ENCODE measurements at regions not wholly inside any gene's neighbourhood (a gene's known extent, or its start where the extent isn't known, plus 50 kb on each side); places are given as distances from the start of the nearest gene placed in this dataset.

DNA sequence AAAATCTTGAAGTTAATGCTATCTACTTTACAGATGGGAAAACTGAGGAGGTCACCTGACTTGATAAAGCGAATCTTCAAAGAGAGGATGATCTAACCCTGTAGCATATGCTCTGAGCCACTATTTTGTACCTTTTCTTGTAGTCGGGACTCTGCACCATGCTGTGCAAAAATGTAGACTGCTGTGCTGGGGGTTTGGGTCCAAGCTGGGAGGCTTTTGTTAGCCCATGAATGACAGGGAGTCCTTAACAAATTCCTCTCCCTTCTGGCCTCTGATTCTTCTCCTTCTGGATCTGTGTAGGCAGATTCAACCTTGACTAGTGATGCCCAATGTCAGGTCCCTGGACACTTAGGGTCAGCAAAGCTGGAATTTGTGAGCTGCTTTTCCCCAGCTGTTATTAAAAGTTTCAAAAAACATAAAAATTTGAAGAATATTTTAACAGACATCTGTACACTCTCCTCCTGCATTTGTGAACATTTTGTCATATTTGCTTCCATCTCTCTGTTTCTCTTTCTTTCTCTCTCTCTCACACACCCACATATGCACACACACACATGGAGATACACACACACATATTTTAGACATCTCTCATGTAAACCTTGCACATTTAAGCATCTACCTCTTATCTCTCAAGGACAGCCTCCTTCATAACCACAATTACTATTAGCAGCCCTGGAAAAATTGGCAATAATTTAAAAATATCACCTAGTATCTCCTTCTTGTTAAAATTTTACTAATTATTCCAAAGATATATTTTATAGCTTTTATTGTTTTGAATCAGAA, 335.0 kb upstream of the TRIB2 start:
- TF ChIP-seq, protein P1, sequence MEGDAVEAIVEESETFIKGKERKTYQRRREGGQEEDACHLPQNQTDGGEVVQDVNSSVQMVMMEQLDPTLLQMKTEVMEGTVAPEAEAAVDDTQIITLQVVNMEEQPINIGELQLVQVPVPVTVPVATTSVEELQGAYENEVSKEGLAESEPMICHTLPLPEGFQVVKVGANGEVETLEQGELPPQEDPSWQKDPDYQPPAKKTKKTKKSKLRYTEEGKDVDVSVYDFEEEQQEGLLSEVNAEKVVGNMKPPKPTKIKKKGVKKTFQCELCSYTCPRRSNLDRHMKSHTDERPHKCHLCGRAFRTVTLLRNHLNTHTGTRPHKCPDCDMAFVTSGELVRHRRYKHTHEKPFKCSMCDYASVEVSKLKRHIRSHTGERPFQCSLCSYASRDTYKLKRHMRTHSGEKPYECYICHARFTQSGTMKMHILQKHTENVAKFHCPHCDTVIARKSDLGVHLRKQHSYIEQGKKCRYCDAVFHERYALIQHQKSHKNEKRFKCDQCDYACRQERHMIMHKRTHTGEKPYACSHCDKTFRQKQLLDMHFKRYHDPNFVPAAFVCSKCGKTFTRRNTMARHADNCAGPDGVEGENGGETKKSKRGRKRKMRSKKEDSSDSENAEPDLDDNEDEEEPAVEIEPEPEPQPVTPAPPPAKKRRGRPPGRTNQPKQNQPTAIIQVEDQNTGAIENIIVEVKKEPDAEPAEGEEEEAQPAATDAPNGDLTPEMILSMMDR (IDR thresholded peaks at IDR 0.05), result no peak
- TF ChIP-seq POLR2AphosphoS5 (IDR thresholded peaks at IDR 0.05) (no peak), EP300 (IDR thresholded peaks at IDR 0.05) (no peak), POLR2A (IDR thresholded peaks at IDR 0.05) (no peak)
